Amniotic stem cell (primary cell): ENCODE measurements at regions not wholly inside any gene's neighbourhood (a gene's known extent, or its start where the extent isn't known, plus 50 kb on each side); places are given as distances from the start of the nearest gene placed in this dataset.
"Not testable (repeated sequence)": the region's sequence is repeated elsewhere in the genome, so short reads cannot be mapped to it uniquely, and the experiment has no call there.

Source experiments
- DNase-seq: peaks from one replicate; lab custom pipeline; 2025; lab: John Stamatoyannopoulos, UW

DNA sequence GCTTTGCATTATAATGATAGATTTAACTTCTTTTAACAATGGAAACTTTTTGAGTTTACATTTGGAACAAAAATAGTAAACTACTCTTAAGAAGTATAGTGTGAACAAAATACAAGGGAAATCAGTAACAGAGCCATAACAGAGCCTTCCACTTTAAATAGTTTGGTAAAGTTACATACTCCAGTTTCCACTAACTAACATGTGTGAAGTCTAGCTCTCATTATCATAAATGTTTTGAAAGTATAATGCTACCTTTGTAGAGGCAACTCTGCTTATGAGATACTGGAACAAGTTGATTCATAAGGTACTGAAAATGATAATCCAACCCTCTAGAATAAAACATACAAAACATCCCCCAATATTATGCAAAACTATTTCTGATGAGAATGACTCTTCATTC, 1155.1 kb upstream of the ADGRL2 start:
- no peak for DNase-seq

DNA sequence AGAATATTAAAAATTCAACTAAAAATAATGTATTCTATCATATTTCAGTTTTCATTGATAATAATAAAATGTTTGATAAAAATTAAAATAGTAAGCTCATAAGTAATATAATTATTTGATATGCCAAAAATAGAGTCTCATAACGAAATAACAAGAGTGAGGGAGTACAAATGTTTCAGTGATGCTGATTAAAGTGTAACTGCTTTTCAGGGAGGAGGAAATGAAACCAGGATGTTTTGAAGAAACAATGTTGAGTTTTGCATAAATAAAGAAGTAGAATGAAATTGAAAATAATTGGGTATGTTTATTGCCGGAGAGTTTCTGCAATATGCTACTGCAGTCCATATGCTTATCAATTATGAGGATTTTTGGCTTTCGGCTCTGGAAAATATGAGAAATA, 1159.8 kb upstream of the ADGRL2 start:
- no peak for DNase-seq

DNA sequence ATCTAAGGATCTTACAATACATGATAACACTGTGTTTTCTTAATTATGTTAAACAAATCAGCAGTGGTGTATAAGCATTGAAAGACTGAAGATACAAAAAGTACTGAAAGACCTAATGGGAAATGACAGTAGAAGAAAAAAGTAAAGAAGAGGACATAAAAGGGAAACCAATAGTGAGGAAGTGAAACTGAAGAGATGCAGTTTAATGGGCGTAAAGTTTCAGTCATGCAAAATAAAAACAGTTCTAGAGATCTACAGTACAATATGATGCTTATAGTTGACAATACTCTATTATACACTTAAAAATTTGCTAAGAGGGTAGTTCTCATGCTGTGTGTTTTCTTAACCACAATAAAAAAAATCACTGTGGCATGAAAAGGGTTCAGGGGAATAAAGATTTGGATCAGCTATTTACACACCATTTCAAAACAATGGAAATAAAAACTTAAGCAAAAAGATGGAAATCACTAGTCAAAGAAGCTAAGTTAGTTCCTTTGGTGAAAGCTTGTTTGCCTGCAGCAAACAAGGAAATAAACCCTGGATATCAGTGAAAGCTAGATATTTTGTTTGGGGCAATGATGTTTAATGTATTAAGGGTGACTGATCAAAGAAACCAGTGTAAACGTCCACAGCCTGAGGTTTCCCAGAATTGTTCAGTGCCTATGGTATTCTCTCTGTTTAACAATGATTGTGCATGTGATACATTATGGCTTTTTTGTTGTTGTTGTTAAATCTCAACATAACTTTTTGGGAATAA, 1160.8 kb upstream of the ADGRL2 start:
- no peak for DNase-seq

DNA sequence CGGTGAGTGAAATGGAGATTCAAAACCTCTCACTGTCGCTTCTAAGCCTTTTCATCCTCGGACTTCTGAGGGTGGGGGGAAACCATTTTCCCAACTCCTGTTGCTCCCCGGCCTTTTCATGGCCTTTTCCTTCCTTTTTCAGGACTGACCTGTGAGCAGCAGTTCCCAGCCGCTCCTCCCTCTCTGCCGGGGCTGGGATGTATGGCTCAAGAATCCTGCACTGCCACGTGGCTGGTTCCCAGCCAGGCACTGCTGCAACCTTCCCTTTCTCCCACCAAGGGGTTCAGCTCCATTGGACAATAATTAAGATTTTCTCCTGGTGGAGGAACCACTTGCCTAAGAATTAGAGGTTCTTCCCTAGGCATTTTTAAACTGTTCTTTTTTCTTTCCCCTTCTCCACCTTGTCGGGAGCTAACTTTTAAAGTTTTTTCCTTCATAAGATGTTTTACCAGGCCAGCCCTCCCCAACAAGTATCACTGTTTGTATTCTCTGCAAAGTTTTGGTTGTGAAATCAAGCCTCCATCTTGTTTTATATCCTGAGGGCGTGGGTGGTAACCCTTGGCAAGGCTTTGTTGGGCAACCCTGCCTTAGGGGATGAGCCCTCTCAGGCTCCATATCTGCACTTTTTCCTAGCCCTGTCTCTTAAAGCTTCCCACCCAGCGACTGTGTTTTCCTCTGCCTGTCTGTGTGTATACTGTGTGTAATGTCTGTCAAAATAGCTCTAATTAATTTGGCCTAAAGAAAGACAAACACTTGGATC, 1166.6 kb upstream of the ADGRL2 start:
- no peak for DNase-seq

DNA sequence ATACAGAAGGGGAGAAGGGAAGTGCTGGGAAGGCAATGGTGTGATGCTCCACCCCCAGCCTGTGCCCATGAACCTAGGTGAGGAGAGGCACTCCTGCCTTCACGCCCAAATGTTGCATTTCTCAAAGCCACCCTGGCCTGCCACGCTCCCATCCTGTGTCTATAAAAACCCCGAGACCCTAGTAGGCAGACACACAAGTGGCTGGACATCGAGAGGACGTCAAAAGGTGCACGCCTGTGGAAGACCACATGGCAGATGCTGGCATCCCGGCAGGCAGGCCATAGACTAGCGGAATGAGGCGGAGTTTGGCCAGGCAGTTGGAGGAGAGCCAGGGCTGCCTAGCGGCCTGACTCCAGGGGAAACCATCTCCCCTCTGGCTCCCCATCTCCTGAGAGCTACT, 1168.5 kb upstream of the ADGRL2 start:
- DNase-seq = no peak

DNA sequence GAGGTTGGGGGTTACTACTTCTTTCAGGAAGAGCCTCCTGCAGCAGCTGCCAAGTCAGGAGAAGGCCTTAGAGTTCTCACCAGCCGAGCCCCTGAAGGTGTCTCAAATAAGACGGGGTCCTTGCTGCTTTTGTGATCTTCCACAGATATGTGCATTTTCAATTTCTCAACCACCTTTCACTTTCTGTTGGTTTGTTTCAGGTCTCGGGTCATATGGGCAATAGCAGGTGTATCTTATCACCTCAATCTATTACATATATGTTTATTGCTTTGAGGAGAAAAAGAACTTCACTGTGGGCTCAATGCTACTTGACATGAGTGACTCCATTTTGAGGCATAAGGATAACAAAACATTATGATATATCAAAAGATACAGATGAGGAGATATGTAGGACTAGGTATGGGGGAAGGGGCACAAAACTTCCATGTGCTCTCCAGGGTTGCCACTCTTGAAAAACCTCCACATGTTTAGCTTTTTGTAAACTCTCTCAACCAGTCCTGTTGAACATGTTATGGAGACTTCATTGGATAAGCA, 1171.4 kb upstream of the ADGRL2 start:
- DNase-seq = no peak

DNA sequence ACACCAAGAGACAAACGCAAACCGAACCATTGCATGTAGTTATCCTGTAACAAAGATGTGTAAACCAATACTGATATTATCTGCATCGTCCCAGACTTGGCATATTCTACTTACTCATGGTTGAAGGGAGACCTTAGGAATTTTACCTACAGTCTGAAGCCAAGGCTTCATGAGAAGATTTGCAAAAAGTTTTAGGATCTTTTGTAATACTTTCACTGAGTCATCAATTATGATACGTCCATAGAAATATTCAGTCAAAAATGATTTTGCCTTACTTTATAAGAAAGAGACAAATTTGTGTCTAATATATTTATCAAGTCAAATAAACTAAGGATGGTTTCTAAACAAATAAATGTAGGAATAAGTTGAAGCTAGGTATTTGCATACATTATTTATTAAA, 1176.1 kb upstream of the ADGRL2 start:
- DNase-seq = no peak

DNA sequence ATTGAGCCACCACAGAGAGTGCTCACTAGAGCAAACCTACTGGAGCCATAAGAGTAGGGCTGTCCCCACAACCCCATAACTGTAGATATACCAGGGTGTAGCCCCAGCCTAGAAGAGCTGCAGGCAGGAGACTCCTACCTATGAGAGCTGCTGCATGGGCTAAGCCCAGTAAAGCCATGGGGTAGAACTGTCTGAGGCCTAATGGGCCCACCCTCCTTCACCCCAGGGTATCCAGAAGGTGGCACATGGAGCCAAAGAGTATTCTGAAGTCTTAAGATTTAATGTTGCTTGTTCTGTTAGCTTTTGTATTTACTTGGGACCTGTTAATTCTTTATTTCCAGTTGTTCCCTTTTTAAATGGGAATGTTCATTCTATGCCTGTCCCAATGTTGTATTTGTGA, 1193.7 kb upstream of the ADGRL2 start:
- no peak for DNase-seq

DNA sequence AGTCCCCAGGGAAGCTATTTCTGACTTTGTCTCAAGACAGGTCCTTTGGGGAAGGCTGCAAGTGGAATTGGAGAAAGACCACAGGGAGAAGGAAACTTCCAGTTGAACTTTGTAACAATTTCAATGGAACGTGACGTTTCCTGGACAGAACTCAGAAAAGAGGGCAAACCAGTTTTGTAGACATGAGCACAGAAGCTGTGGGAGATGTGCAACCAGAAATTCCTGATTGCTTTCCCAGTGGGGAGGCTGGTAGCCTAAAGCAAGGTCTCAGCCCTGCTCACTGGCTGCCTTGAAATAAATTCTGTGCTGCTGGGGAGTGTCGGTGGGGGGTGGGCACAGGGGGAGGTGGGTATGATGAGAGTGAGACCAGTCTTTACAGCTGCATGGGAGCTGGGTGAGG, 1206.7 kb upstream of the ADGRL2 start:
- no peak for DNase-seq

DNA sequence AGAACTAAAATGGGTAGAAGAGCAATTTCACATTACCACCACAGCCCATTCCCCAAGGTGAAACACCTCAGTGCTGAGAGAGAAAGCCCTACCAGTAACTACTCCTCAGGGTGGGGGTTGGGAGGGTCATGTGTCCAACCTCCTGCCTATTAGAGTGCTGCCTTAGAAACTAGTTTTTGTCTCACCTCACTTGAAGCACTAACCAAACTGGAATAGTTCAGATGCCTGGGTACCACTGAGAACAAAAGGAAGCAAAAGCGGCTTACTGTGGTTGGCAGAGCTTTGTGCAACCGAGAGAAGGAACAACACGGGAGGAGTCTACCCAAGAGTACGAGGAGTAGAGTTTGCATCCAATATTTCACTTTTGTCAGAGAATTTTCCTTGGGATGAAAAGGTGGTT, 1207.5 kb upstream of the ADGRL2 start:
- DNase-seq = no peak

DNA sequence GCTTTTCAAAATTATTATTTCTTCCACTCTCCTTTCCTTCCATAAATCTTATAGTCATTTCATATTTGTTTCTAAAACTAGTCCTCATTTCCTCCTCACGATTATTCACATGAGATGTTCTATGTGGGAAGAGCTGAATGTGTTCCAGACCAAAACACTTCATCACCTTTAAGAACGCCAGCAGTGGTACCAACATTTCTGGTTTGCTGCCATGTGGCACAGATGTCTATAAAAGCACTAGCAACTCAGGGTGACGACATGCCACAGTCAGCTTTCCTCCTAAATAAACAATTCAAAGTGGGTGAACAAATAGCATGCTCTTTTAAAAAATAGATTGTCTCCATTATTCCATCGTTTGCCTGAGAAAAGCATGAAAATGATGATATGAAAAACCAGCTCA, 1217.8 kb upstream of the ADGRL2 start:
- DNase-seq = no peak

DNA sequence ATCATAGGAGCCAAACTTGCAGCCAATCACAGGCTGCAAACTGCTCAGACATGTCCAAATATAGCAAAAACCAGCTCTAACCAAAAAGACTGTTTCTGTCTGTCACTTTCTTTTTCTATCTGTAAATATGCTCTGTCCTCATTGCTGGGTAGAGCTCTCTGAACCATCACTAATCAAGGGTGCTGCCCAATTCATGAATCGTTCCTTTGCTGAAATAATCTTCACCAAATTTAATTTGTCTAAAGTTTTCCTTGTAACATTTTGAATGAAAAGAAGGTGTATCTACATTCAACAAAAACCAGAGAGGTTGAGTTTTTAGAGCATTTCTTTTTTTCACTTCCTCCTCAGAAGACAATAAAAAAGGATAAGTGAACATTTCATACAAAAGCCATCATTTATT, 1221.7 kb upstream of the ADGRL2 start:
- no peak for DNase-seq

DNA sequence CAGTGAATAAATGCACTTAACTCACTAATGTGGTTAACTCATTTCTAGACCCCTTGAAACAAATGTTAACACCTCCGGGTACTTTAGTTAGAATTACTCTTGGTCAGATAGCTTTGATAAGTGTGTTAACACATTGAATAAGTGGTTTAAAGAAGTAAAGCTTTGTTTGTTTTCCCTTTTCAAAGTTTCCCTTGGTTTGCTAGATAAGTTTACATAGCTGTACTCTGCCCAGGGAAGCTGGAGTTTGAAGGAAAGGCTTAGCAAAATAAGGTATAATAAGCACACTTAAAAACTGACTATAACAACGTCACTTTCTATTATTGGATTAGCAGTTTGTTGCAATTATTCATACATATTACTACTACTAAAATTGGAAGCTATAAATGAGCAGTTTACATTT, 1233.9 kb upstream of the ADGRL2 start:
- no peak for DNase-seq

DNA sequence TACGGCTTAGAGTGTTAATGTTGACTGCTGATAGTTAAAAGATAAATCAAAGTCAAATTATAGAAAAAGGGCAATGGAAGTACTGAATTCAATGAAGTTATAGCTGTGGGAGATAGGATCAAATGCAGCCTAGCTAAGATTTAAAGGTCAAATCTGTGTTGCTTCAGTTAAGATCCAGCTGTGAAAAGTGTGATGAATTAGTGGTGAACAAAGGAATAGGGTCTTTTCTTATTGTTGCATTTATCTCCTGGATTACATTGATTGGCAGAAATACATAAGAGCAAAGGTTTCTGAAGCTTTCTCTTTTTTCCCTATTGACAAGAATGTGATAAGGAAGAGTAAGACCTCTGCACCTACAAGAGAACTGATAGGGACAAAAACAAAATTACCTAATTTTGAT, 1234.6 kb upstream of the ADGRL2 start:
- no peak for DNase-seq

DNA sequence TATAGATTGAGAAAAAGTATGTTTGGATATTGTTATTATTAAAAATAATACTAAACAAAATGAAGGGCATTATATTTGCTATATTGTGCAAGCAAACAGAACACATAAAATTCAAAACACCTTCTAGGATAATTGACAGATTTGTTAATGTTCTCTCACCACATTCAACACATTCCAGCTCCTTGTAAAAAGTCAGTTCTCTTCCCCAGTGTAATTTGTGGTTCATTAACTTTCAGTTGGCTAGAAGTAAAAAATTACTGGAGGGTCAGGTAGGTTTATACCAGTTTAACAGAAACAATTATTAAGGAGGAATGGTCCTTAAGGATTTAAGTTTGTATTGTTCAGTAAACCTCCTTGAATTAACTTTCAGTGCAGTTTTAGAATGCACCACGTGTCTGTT, 1235.3 kb upstream of the ADGRL2 start:
- no peak for DNase-seq

DNA sequence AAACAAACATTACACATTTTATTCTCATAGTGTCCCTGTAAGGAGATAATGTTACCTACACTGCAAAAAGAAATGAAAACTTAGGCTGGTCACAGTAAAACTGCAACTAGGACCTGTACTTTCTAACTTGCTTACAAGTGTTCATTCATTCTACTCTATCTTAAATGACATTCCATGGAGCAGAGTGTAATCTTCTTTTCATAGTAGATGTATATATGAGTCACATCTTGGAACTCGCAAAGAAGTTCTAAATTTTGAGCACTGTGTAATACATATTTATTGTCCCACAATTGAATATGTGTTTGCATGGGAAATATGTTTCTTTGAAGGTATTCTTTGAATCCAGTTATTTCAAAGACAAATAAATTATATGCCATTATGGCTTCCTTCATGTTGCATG, 1258.5 kb upstream of the ADGRL2 start:
- DNase-seq = peak; percentile 55

DNA sequence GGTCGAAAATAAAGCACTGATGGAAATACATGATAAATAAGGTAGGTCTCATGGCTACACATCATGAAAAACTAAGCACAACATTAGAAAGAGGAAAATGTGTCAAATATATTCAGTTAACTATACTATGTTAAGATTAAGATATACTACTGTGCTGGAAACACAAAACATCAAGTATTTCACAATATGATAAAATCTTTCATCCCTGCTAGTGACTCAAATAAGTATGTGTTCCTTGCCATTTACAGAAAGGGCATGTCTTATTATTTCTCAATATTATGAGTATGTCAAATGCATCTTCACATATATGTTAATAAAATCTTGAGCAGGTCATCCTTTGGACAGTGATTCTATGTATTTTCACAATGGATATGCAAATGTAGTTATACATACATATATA, 1260.1 kb upstream of the ADGRL2 start:
- no peak for DNase-seq

DNA sequence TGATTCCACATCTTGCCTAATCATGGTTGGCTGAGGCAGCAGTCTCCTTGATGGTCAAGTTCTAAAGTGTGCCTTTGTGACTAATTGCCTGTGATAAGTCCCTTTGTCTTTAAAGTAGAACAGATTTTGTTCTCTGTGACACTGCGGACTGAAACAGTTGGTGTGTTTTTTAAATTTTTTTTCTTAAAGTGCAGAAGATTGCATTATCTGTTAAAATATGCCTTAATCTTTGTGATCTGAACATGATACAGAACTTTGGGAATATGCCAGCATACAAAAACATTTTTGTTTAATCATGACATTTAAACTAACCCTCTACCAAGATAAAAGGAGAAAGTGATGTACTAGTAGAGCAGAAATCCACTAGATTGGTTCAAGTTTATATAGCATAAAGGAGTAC, 1260.6 kb upstream of the ADGRL2 start:
- DNase-seq = no peak

DNA sequence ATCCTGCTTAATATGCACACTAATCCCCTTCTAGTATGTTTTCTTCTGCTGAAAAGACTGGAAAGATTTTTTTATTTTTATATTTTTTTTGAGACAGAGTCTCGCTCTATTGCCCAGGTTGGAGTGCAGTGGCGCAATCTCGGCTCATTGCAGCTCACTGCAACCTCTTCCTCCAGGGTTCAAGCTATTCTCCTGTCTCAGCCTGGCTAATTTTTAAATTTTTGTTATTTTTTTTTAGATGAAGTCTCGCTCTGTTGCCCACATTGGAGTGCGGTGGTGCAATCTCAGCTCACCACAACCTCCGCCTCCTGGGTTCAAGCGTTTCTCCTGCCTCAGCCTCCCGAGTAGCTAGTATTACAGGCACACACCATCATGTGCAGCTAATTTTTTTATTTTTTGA, 1261.4 kb upstream of the ADGRL2 start:
- not testable (repeated sequence) for DNase-seq

DNA sequence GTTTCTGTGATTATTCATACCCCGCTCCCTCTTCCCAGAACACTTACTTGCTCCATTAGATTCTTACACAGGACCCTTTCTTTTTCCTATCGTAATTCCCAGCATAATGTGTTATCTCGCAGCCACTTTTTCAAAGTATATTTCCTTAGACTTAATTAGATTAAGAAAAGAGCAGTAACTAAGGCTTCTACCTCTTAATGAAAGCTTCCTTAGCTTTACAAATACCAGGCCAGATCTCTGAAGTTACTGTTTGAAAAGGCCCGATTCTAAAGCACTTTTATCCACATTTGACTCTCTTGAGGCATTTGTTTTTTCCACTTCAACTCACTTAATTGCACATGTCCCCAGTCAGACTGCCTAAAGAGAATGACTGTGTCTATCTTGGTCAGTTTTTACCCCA, 1264.3 kb upstream of the ADGRL2 start:
- DNase-seq = no peak

DNA sequence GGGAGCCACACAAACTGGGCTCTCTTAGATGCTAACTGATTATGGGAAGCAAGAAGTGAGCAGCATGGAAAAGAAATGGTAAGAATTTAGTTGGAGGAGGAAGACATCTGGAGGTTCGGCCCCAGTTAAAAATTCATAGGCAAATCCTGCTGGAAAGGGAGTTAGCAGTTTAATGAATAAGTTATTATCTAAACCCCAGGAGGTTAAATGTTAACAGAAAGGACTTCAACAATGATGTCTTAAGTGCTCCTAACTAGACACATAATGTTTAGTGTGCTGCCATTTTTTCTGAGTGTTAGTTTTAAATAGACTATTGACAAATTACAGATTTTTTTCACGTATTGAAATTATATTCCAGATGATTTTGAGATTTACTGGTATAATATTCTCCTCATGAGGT, 1265.3 kb upstream of the ADGRL2 start:
- no peak for DNase-seq

DNA sequence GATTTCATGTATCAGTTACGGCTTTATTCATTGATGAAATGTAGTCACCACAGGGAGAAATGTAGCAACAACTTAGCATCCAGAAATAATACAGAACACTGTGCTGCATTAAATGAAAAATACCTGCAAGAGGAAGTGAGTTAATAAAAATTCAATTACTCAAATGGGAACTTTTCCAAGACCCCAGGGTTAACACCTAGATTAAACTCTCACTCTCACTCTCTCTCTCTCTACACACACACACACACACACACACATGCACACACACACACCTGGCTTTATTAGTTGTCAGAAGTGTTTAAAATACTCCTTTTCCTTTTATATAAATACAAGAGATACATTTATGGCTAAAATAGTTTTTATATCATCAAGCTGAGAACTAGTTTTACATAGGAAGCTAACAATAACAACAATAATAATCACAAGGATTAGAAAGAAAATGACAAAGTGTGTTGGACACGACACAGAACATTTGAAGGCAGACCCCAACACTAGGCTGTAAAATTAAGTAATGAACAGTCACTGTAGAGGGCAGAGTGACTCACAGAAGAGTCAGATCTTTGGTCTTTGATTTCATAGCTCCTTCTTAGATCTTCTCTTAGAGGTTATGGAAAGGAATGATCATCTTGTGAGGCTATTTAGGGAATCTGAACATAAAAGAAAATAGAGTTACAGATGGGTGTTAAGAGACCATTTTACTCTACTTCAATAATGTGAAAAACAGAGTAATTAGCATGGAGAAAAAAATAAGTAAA, 1266.0 kb upstream of the ADGRL2 start:
- no peak for DNase-seq
